IMR-90 (cell line): ENCODE measurements at regions not wholly inside any gene's neighbourhood (a gene's known extent, or its start where the extent isn't known, plus 50 kb on each side); places are given as distances from the start of the nearest gene placed in this dataset.

Experiments
- ATAC-seq: fragments of 200-7000 bp; cut with Tn5 transposase; 2 replicates; pipeline ENCODE4 v1.9.1; 2020; ENCODE audit warnings: low read depth, mild to moderate bottlenecking, moderate library complexity
- BruUV-seq: library from RNA; stranded (reverse); fragments of 400-500 nt; replicated peaks from 2 replicates; lab custom pipeline; 2021; lab: Mats Ljungman, UMichigan
- CTCF ChIA-PET: fragments of 300-600 bp; formaldehyde crosslinking; extraction: SDS; loops from one replicate; lab custom pipeline; 2021; ENCODE audit warnings: antibody characterized with exemption; lab: Yijun Ruan, JAX
- POLR2A ChIA-PET: fragments of 300-600 bp; sonication (Branson Sonifier 250); formaldehyde crosslinking; loops from one replicate; lab custom pipeline; 2022; ENCODE audit warnings: antibody characterized with exemption; ENCODE audit not compliant: unreplicated experiment; lab: Charles Lee
- DNase-seq: peaks from one replicate; pipeline ENCODE4 v3.0.0; 2013
- H2AFZ ChIP-seq: replicated peaks from 2 replicates; pipeline ENCODE3; 2013; ENCODE audit warnings: low read length, mild to moderate bottlenecking; ENCODE audit not compliant: poor library complexity
- H2AK5ac ChIP-seq: 2 replicates; pipeline ENCODE4 v1.6.1; 2013; ENCODE audit warnings: low read depth, low read length, inconsistent platforms
- H2AK9ac ChIP-seq: replicated peaks from 2 replicates; pipeline ENCODE3; 2013; ENCODE audit warnings: mild to moderate bottlenecking, low read depth, low read length, moderate library complexity; ENCODE audit not compliant: poor library complexity
- H2BK120ac ChIP-seq: 2 replicates; pipeline ENCODE4 v1.6.1; 2013; ENCODE audit warnings: low read depth, low read length, inconsistent platforms
- H2BK15ac ChIP-seq: 3 replicates; pipeline ENCODE4 v1.6.1; 2013; ENCODE audit warnings: low read depth, low read length, inconsistent platforms
- H2BK20ac ChIP-seq: 2 replicates; pipeline ENCODE4 v1.6.1; 2013; ENCODE audit warnings: low read depth, mild to moderate bottlenecking, inconsistent platforms, low read length, moderate library complexity
- H2BK5ac ChIP-seq: 2 replicates; pipeline ENCODE4 v1.6.1; 2013; ENCODE audit warnings: mild to moderate bottlenecking, low read depth, low read length, inconsistent platforms; ENCODE audit not compliant: poor library complexity, severe bottlenecking
- H3K14ac ChIP-seq: replicated peaks from 2 replicates; pipeline ENCODE4 v1.6.1; 2013; ENCODE audit warnings: low read depth, low read length, inconsistent platforms
- H3K18ac ChIP-seq: 2 replicates; pipeline ENCODE4 v1.6.1; 2013; ENCODE audit warnings: low read depth, low read length, control low read depth
- H3K23ac ChIP-seq: 2 replicates; pipeline ENCODE4 v1.6.1; 2013; ENCODE audit warnings: low read depth, low read length, inconsistent platforms
- H3K27ac ChIP-seq: 2 replicates; pipeline ENCODE4 v1.5.1; 2013; ENCODE audit warnings: mild to moderate bottlenecking, control low read depth, low read length; ENCODE audit not compliant: insufficient read depth
- H3K27me3 ChIP-seq: 2 replicates; pipeline ENCODE4 v1.6.1; 2013; ENCODE audit warnings: low read length; ENCODE audit not compliant: control insufficient read depth, insufficient read depth
- H3K36me3 ChIP-seq: 2 replicates; pipeline ENCODE4 v1.6.1; 2013; ENCODE audit warnings: low read length, mixed read lengths; ENCODE audit not compliant: control insufficient read depth, insufficient read depth
- H3K4ac ChIP-seq: 2 replicates; pipeline ENCODE4 v1.6.1; 2013; ENCODE audit warnings: low read depth, low read length, inconsistent platforms
- H3K4me1 ChIP-seq: 2 replicates; pipeline ENCODE4 v1.6.1; 2013; ENCODE audit warnings: low read length, mixed read lengths; ENCODE audit not compliant: control insufficient read depth, insufficient read depth
- H3K4me2 ChIP-seq: 2 replicates; pipeline ENCODE4 v1.6.1; 2013; ENCODE audit warnings: low read depth, mild to moderate bottlenecking, control low read depth, low read length, moderate library complexity
- H3K4me3 ChIP-seq: 2 replicates; pipeline ENCODE4 v1.5.1; 2013; ENCODE audit warnings: low read depth, mild to moderate bottlenecking, control low read depth, low read length, moderate library complexity; ENCODE audit not compliant: insufficient read depth
- H3K56ac ChIP-seq: 2 replicates; pipeline ENCODE4 v1.6.1; 2013; ENCODE audit warnings: low read length, inconsistent platforms; ENCODE audit not compliant: insufficient read depth; ENCODE audit errors: extremely low read depth
- H3K79me1 ChIP-seq, 2 experiments: 2 replicates each; pipeline ENCODE4 v1.6.1; 2013; ENCODE audit warnings: low read length in 2 of 2, inconsistent platforms in 1 of 2, low read depth in 1 of 2
- H3K9ac ChIP-seq: 2 replicates; pipeline ENCODE4 v1.6.1; 2013; ENCODE audit warnings: low read depth, low read length, control low read depth
- H3K9me1 ChIP-seq: 2 replicates; pipeline ENCODE4 v1.6.1; 2013; ENCODE audit warnings: low read length, inconsistent platforms; ENCODE audit not compliant: insufficient read depth
- H3K9me3 ChIP-seq: 2 replicates; pipeline ENCODE4 v1.6.1; 2013; ENCODE audit warnings: low read length; ENCODE audit not compliant: control insufficient read depth, insufficient read depth
- H4K20me1 ChIP-seq: 2 replicates; pipeline ENCODE4 v1.6.1; 2013; ENCODE audit warnings: low read length, inconsistent platforms; ENCODE audit not compliant: insufficient read depth
- H4K5ac ChIP-seq: 2 replicates; pipeline ENCODE4 v1.6.1; 2013; ENCODE audit warnings: mild to moderate bottlenecking, low read depth, low read length, control low read depth
- H4K8ac ChIP-seq, 2 experiments: 2 replicates each; pipeline ENCODE4 v1.6.1; 2013; ENCODE audit warnings: low read depth in 2 of 2, low read length in 2 of 2, control low read depth in 1 of 2, inconsistent platforms in 1 of 2
- H4K91ac ChIP-seq: 2 replicates; pipeline ENCODE4 v1.6.1; 2013; ENCODE audit warnings: low read depth, low read length, inconsistent platforms; ENCODE audit not compliant: insufficient read depth
- CEBPB ChIP-seq: IDR thresholded peaks from 2 replicates; pipeline ENCODE4 v1.6.1; 2012; ENCODE audit warnings: low read depth, low read length, improper control_type of control experiment
- CTCF ChIP-seq: conservative IDR thresholded peaks from 2 replicates; pipeline ENCODE4 v1.5.1; 2012; ENCODE audit warnings: mild to moderate bottlenecking, low read depth, low read length, improper control_type of control experiment
- MXI1 ChIP-seq: IDR thresholded peaks from 2 replicates; pipeline ENCODE4 v1.6.1; 2012; ENCODE audit warnings: low read depth, mild to moderate bottlenecking, low read length, moderate library complexity, borderline replicate concordance
- WGBS, 2 experiments: methylation state at CpG; one replicate each; pipeline versions ENCODE4 v1.1.5 to v1.1.7; 2013; ENCODE audit warnings: missing lambda C conversion rate in 2 of 2; ENCODE audit not compliant: insufficient read length in 1 of 2; ENCODE audit errors: extremely low coverage in 2 of 2; 5-methylcytosine and 5-hydroxymethylcytosine counted together
- dilution Hi-C: fragments of 300-500 bp; cut with HindIII; formaldehyde crosslinking; loops from one replicate; pipeline ENCODE4 v1.14.3; 2018; ENCODE audit warnings: low sequenced_read_pairs; ENCODE audit not compliant: unreplicated experiment
- in situ Hi-C: fragments of 300-500 bp; cut with MboI; formaldehyde crosslinking; loops from 3 replicates; pipeline ENCODE4 v1.14.3; 2019; ENCODE audit warnings: low sequenced_read_pairs, inconsistent platforms, mixed read lengths
- intact Hi-C: fragments of 100-400 bp; cut with micrococcal nuclease; formaldehyde crosslinking; loops from 2 replicates; pipeline ENCODE4 v1.10.0; 2022

- Histone ChIP-seq H3K4me2 (no peak overlapping the region), H2BK15ac (no peak overlapping the region), H3K18ac (no peak overlapping the region), H2BK5ac (no peak overlapping the region), H3K56ac (no peak overlapping the region), H3K9me1 (no peaks in the 10 kb centered on the region), H3K79me1 (no peaks in the 10 kb centered on the region), H3K9ac (no peak overlapping the region), H3K23ac (no peak overlapping the region), H4K8ac (no peak overlapping the region), H2BK20ac (no peak overlapping the region), H2AK5ac (no peak overlapping the region), H4K91ac (no peak overlapping the region), H2AK9ac (no peak overlapping the region), H3K9me3 (no peaks in the 10 kb centered on the region), H3K4ac (no peak overlapping the region), H4K5ac (no peak overlapping the region), H3K27ac (no peak overlapping the region), H3K36me3 (no peaks in the 10 kb centered on the region), H2AFZ (no peak overlapping the region), H3K27me3 (no peaks in the 10 kb centered on the region), H4K20me1 (no peaks in the 10 kb centered on the region), H3K4me1 (peaks cover 2% of the 10 kb centered on the region; the same call in 1 of the 2 replicates), H3K14ac (no peak overlapping the region), H3K4me3 (no peak overlapping the region), H2BK120ac (no peak overlapping the region)
- BruUV-seq = no TSS peak
- ChIA-PET POLR2A (no interaction called here), CTCF (interaction anchor here (0.6 to 1.2 kb wide), 3 partner anchors 10 to 600 kb away, joined by 3 to 5 read pairs (median 4); no protein-coding TSS in a partner anchor)
- 45% methylated on average over 4 of the region's 22 CpGs; no CpG with 5 or more reads in 1 of the 2 experiments for WGBS, 2 experiments
- ATAC-seq = no peak
- peak; percentile 12 for DNase-seq
- in situ Hi-C loops = loop anchor here (10.0 kb wide), 1 partner anchor 804 kb away; no protein-coding TSS in a partner anchor
- intact Hi-C loops = no loop called here
- TF ChIP-seq CEBPB (no peak), CTCF (peak; percentile 42), MXI1 (no peak)
- dilution Hi-C loops = no loop called here
Observed at GRCh38 chr2:142180820-142181533, 50.2 kb upstream of the LRP1B start.
